GM06990 (cell line): ENCODE measurements at regions not wholly inside any gene's neighbourhood (a gene's known extent, or its start where the extent isn't known, plus 50 kb on each side); places are given as distances from the start of the nearest gene placed in this dataset.

Experiments
- DNase-seq: peaks from one replicate; pipeline ENCODE4 v3.0.0-alpha.2; 2011; ENCODE audit not compliant: insufficient read length; ENCODE audit errors: extremely low read depth
- H3K27me3 ChIP-seq: replicated peaks from 2 replicates; pipeline ENCODE4 v1.6.0; 2011; ENCODE audit warnings: low read length; ENCODE audit not compliant: control insufficient read depth, insufficient read depth
- H3K36me3 ChIP-seq: 2 replicates; pipeline ENCODE4 v1.5.1; 2011; ENCODE audit warnings: low read length; ENCODE audit not compliant: control insufficient read depth, insufficient read depth
- H3K4me3 ChIP-seq: replicated peaks from 2 replicates; pipeline ENCODE4 v1.5.1; 2011; ENCODE audit warnings: low read depth, mild to moderate bottlenecking, control low read depth, low read length
- CTCF ChIP-seq: IDR thresholded peaks from 2 replicates; pipeline ENCODE4 v1.5.1; 2011; ENCODE audit warnings: low read length, control low read depth, mild to moderate bottlenecking, inconsistent platforms; ENCODE audit not compliant: insufficient read depth, poor library complexity, severe bottlenecking

GRCh38 chr12:70106347-70106746 is 136.9 kb upstream of the CNOT2 start:
- TF ChIP-seq CTCF: no peak
- no peaks in the 10 kb centered on the region for H3K27me3 ChIP-seq
- no peaks in the 10 kb centered on the region for H3K36me3 ChIP-seq
- no peak overlapping the region for H3K4me3 ChIP-seq
- no peak for DNase-seq

- H3K4me3 ChIP-seq: no peak overlapping the region
- H3K27me3 ChIP-seq: no peaks in the 10 kb centered on the region
- no peaks in the 10 kb centered on the region for H3K36me3 ChIP-seq
- DNase-seq: no peak
- TF ChIP-seq CTCF: no peak
Observed at GRCh38 chr12:70110085-70110484, 133.1 kb upstream of the CNOT2 start.

DNA sequence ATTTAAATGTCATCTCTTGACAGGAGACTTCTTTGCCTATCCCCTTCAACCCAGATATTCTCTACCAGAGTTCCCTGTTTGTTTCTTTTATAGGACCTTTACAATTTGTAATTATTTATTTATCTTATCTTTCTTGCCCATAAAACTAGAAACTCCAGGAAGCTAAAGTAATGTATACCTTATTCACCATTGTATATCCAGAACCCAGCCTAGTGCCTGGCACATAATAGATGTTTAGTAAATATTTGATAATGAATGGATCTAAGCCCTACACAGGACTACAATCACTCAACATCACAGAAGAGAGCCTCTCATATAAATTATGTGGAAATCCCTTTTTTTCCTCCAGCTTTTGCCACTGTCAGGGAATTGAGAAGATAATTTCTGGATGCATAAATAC is 125.6 kb upstream of the CNOT2 start:
- TF ChIP-seq CTCF: no peak
- no peak overlapping the region for H3K4me3 ChIP-seq
- DNase-seq: no peak

GRCh38 chr12:70120970-70121369 is 122.3 kb upstream of the CNOT2 start:
- H3K36me3 ChIP-seq: no peaks in the 10 kb centered on the region
- DNase-seq: no peak
- no peak for TF ChIP-seq CTCF
- no peak overlapping the region for H3K4me3 ChIP-seq
- no peaks in the 10 kb centered on the region for H3K27me3 ChIP-seq

More for the DNA sequence above, 125.6 kb upstream of the CNOT2 start:
- Histone ChIP-seq H3K27me3 (no peaks in the 10 kb centered on the region), H3K36me3 (no peaks in the 10 kb centered on the region)

- Histone ChIP-seq H3K4me3 (no peak overlapping the region), H3K27me3 (no peaks in the 10 kb centered on the region), H3K36me3 (no peaks in the 10 kb centered on the region)
- no peak for TF ChIP-seq CTCF
- no peak for DNase-seq
Observed at GRCh38 chr12:70121562-70121961, 121.7 kb upstream of the CNOT2 start.

GRCh38 chr12:70122804-70123203 is 120.4 kb upstream of the CNOT2 start:
- TF ChIP-seq CTCF: no peak
- H3K4me3 ChIP-seq: no peak overlapping the region
- H3K27me3 ChIP-seq: no peaks in the 10 kb centered on the region
- DNase-seq: no peak
- H3K36me3 ChIP-seq: no peaks in the 10 kb centered on the region
